GM18507 (cell line): ENCODE measurements at regions not wholly inside any gene's neighbourhood (a gene's known extent, or its start where the extent isn't known, plus 50 kb on each side); places are given as distances from the start of the nearest gene placed in this dataset.
A peak's percentile ranks its signal among the peaks of the same experiment; 100 is the strongest.
"Not testable (repeated sequence)": the region's sequence is repeated elsewhere in the genome, so short reads cannot be mapped to it uniquely, and the experiment has no call there.

ENCODE experiments used
- DNase-seq: peaks from one replicate; pipeline ENCODE4 v3.0.0; 2011; ENCODE audit warnings: low read depth; ENCODE audit not compliant: insufficient read length; ENCODE audit errors: extremely low spot score
- FAIRE-seq: peaks from 2 replicates; lab custom pipeline; 2011; peaks lifted over from hg19 to GRCh38; lab: Jason Lieb, UNC

GRCh38 chr15:38002883-38003477 is 68.5 kb downstream of the TMCO5A start:
- no peak for DNase-seq
- FAIRE-seq: peak; percentile 83

GRCh38 chr15:38004218-38004861 is 69.9 kb downstream of the TMCO5A start:
- DNase-seq: no peak
- no peak for FAIRE-seq

GRCh38 chr15:38005953-38006808 is 71.7 kb downstream of the TMCO5A start:
- DNase-seq (no peak), FAIRE-seq (no peak)

- no peak for DNase-seq
- no peak for FAIRE-seq
Measured at GRCh38 chr15:38010395-38010794, 76.0 kb downstream of the TMCO5A start.

GRCh38 chr15:38012894-38013293 is 78.5 kb downstream of the TMCO5A start:
- FAIRE-seq (no peak), DNase-seq (no peak)

- DNase-seq: no peak
- FAIRE-seq: no peak
Measured at GRCh38 chr15:38017721-38018120, 83.3 kb downstream of the TMCO5A start.

- DNase-seq (no peak), FAIRE-seq (no peak)
Measured at GRCh38 chr15:38019066-38019465, 84.6 kb downstream of the TMCO5A start.

- DNase-seq: no peak
- no peak for FAIRE-seq
Measured at GRCh38 chr15:38021259-38021658, 86.8 kb downstream of the TMCO5A start.

- DNase-seq: no peak
- no peak for FAIRE-seq
Measured at GRCh38 chr15:38024293-38025091, 90.1 kb downstream of the TMCO5A start.

- DNase-seq, FAIRE-seq: not testable (repeated sequence)
Measured at GRCh38 chr15:38025656-38026055, 91.2 kb downstream of the TMCO5A start.

- no peak for FAIRE-seq
- no peak for DNase-seq
Measured at GRCh38 chr15:38028869-38029268, 94.4 kb downstream of the TMCO5A start.

- DNase-seq (no peak), FAIRE-seq (no peak)
Measured at GRCh38 chr15:38029736-38030135, 95.3 kb downstream of the TMCO5A start.

GRCh38 chr15:38030609-38031008 is 96.2 kb downstream of the TMCO5A start:
- no peak for DNase-seq
- FAIRE-seq: no peak

GRCh38 chr15:38035701-38036100 is 101.3 kb downstream of the TMCO5A start:
- DNase-seq (no peak), FAIRE-seq (no peak)

- FAIRE-seq: no peak
- no peak for DNase-seq
Measured at GRCh38 chr15:38036790-38037338, 102.4 kb downstream of the TMCO5A start.

- no peak for FAIRE-seq
- DNase-seq: no peak
Measured at GRCh38 chr15:38038659-38039442, 104.4 kb downstream of the TMCO5A start.

- DNase-seq (no peak), FAIRE-seq (no peak)
Measured at GRCh38 chr15:38040615-38041014, 106.2 kb downstream of the TMCO5A start.

GRCh38 chr15:38041576-38041975 is 107.1 kb downstream of the TMCO5A start:
- no peak for DNase-seq
- no peak for FAIRE-seq

- DNase-seq: no peak
- no peak for FAIRE-seq
Measured at GRCh38 chr15:38042211-38042610, 107.8 kb downstream of the TMCO5A start.
